Thyroid gland (tissue), 4 donors: ENCODE measurements at regions not wholly inside any gene's neighbourhood (a gene's known extent, or its start where the extent isn't known, plus 50 kb on each side); places are given as distances from the start of the nearest gene placed in this dataset.

Experiments
- DNase-seq, 2 donors: peaks; one replicate each; pipeline ENCODE4 v3.0.0-alpha.2; 2019
- H3K27ac ChIP-seq, 3 donors: fragments of 200-600 bp; sonication (generic); 1 replicate in 2 of 3; 2 replicates in 1 of 3; pipeline ENCODE4 v1.5.1; 2016 to 2019; ENCODE audit warnings: mild to moderate bottlenecking in 1 of 3, moderate library complexity in 1 of 3
- H3K27me3 ChIP-seq: fragments of 200-600 bp; sonication (generic); one replicate; pipeline ENCODE4 v1.5.1; 2019
- H3K36me3 ChIP-seq, 2 donors: fragments of 200-600 bp; sonication (generic); one replicate each; pipeline ENCODE4 v1.5.1; 2016 to 2019
- H3K4me1 ChIP-seq, 2 donors: fragments of 200-600 bp; sonication (generic); one replicate each; pipeline ENCODE4 v1.5.1; 2017 to 2019
- H3K4me3 ChIP-seq, 3 donors: fragments of 200-600 bp; sonication (generic); replicated peaks in 1 of 3; 1 replicate in 2 of 3; 2 replicates in 1 of 3; pipeline ENCODE4 v1.5.1; 2016; ENCODE audit warnings: mild to moderate bottlenecking in 1 of 3
- H3K9me3 ChIP-seq: fragments of 200-600 bp; sonication (generic); one replicate; pipeline ENCODE4 v1.5.1; 2017
- CTCF ChIP-seq, 6 experiments: fragments of 200-600 bp in 3 of 6; fragments of 450-650 bp in 3 of 6; sonication (generic) in 3 of 6; IDR thresholded peaks; one replicate each; pipeline ENCODE4 v1.5.1; 2016 to 2019; ENCODE audit warnings: antibody characterized with exemption in 6 of 6, mild to moderate bottlenecking in 2 of 6, inconsistent platforms in 1 of 6, moderate library complexity in 1 of 6
- POLR2A ChIP-seq, 2 donors: fragments of 450-650 bp; IDR thresholded peaks; one replicate each; pipeline ENCODE4 v1.6.1; 2017; ENCODE audit warnings: antibody characterized with exemption in 2 of 2, mild to moderate bottlenecking in 2 of 2, moderate library complexity in 1 of 2
- WGBS, 2 donors: methylation state at CpG; one replicate each; pipeline ENCODE4 v1.1.5; 2017; 5-methylcytosine and 5-hydroxymethylcytosine counted together
- intact Hi-C: fragments of 100-400 bp; cut with DNase I; formaldehyde crosslinking; loops from one replicate; pipeline ENCODE4 v1.15.1; 2023

- 84 to 96% methylated on average over 3 of the region's 4 CpGs for WGBS, 2 donors
- H3K27ac ChIP-seq, result no peak overlapping the region
- intact Hi-C loops, result no loop called here
- no peaks in the 10 kb centered on the region for H3K4me1 ChIP-seq
- H3K27me3 ChIP-seq, result no peaks in the 10 kb centered on the region
- no peak for TF ChIP-seq POLR2A (IDR thresholded peaks at IDR 0.05)
- no peak for TF ChIP-seq CTCF (IDR thresholded peaks at IDR 0.05)
- DNase-seq, result no peak
- no peaks in the 10 kb centered on the region for H3K36me3 ChIP-seq
- no peak overlapping the region for H3K4me3 ChIP-seq
- no peaks in the 10 kb centered on the region for H3K9me3 ChIP-seq
These were observed 350.4 kb downstream of the RAB28 start for GRCh38 chr4:13133700-13134099.

DNA sequence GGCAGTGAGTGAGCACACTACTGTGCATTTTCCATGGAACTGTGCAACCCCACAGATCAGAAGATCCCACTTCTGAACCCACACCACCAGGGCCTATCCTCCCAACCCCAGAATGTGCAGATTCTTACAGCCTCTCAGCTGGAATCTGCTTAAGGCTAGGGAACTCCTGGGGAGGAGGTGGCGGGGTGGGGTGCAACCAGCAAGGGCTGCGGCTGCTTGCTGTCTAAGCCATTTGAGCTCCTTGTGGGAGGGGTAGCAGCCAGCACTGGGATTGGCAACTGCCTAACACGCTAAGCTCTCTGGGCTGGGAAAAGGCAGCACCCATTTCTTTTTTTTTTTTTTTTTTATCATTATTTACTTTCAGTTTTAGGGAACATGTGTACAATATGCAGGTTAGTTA lies 353.3 kb downstream of the RAB28 start:
- TF ChIP-seq POLR2A (IDR thresholded peaks at IDR 0.05), result no peak
- TF ChIP-seq CTCF (IDR thresholded peaks at IDR 0.05), result no peak
- intact Hi-C loops, result no loop called here
- 63 to 65% methylated on average over 3 of the region's 3 CpGs for WGBS, 2 donors

DNA sequence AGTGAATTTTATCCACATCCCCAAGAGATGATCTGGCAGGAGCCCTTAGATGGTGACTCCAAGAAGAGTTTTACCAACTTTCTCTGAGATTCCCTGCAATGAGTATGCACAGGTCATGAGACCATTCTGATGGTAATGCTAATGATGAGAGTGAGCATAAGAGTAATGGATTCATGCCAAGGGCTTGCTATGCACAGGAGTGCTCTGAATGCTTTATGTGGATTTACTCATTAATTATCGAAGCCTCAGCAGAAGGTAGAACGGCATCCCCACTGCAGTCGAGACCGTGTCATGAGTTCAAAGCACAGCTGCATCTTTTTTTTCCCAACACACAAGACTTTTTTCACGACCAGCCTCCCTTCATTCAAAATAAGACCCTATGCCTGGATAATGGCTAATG lies 355.0 kb downstream of the RAB28 start:
- no peak overlapping the region for H3K4me3 ChIP-seq
- no peaks in the 10 kb centered on the region for H3K36me3 ChIP-seq
- DNase-seq, result no peak
- H3K9me3 ChIP-seq, result no peaks in the 10 kb centered on the region
- H3K4me1 ChIP-seq, result peaks cover 7 to 13% of the 10 kb centered on the region in 2 donors
- intact Hi-C loops, result no loop called here
- no peaks in the 10 kb centered on the region for H3K27me3 ChIP-seq
- H3K27ac ChIP-seq, result no peak overlapping the region
- TF ChIP-seq POLR2A (IDR thresholded peaks at IDR 0.05), result no peak
- TF ChIP-seq CTCF (IDR thresholded peaks at IDR 0.05), result no peak
- 91 to 96% methylated on average over 5 of the region's 5 CpGs for WGBS, 2 donors

More for the DNA sequence above, 353.3 kb downstream of the RAB28 start:
- no peak for DNase-seq
- Histone ChIP-seq H3K9me3 (no peaks in the 10 kb centered on the region), H3K4me3 (no peak overlapping the region), H3K27ac (no peak overlapping the region), H3K36me3 (no peaks in the 10 kb centered on the region), H3K27me3 (no peaks in the 10 kb centered on the region), H3K4me1 (peaks cover 7 to 13% of the 10 kb centered on the region in 2 donors)

GRCh38 chr4:13126976-13127910 lies 356.9 kb downstream of the RAB28 start:
- intact Hi-C loops, result no loop called here
- no peaks in the 10 kb centered on the region for H3K27me3 ChIP-seq
- WGBS, 2 donors, result 21 to 25% methylated on average over 7 of the region's 7 CpGs
- DNase-seq, result peak; percentile 52 to 56
- no peaks in the 10 kb centered on the region for H3K9me3 ChIP-seq
- H3K4me3 ChIP-seq, result no peak overlapping the region
- H3K4me1 ChIP-seq, result peaks cover 7 to 13% of the 10 kb centered on the region in 2 donors
- no peaks in the 10 kb centered on the region for H3K36me3 ChIP-seq
- TF ChIP-seq CTCF (IDR thresholded peaks at IDR 0.05) (peak in 1 of 6 experiments; percentile 9), POLR2A (IDR thresholded peaks at IDR 0.05) (no peak)
- no peak overlapping the region for H3K27ac ChIP-seq

- intact Hi-C loops, result no loop called here
- H3K4me1 ChIP-seq, result no peaks in the 10 kb centered on the region
These were observed 365.5 kb downstream of the RAB28 start for GRCh38 chr4:13118633-13119032.

More at GRCh38 chr4:13118633-13119032, 365.5 kb downstream of the RAB28 start:
- DNase-seq, result no peak
- Histone ChIP-seq H3K27me3 (no peaks in the 10 kb centered on the region), H3K4me3 (no peak overlapping the region), H3K27ac (no peak overlapping the region), H3K36me3 (no peaks in the 10 kb centered on the region), H3K9me3 (no peaks in the 10 kb centered on the region)
- TF ChIP-seq CTCF (IDR thresholded peaks at IDR 0.05) (no peak), POLR2A (IDR thresholded peaks at IDR 0.05) (no peak)
- WGBS, 2 donors, result 61 to 69% methylated on average over 2 of the region's 2 CpGs
